Fibroblast of lung (primary cell): ENCODE measurements at regions not wholly inside any gene's neighbourhood (a gene's known extent, or its start where the extent isn't known, plus 50 kb on each side); places are given as distances from the start of the nearest gene placed in this dataset.

ENCODE experiments used
- CTCF ChIP-seq, 2 donors: IDR thresholded peaks in 1 of 2; conservative IDR thresholded peaks in 1 of 2; 1 replicate in 1 of 2; 2 replicates in 1 of 2; pipeline ENCODE4 v1.5.1; 2011 to 2012; ENCODE audit warnings: low read length in 2 of 2, control low read depth in 1 of 2, inconsistent platforms in 1 of 2, low read depth in 1 of 2, mild to moderate bottlenecking in 1 of 2
- EZH2 ChIP-seq: IDR thresholded peaks from 2 replicates; pipeline ENCODE4 v1.5.1; 2012; ENCODE audit warnings: low read length, control low read depth, mild to moderate bottlenecking; ENCODE audit errors: missing control alignments

- TF ChIP-seq CTCF (conservative IDR thresholded peaks at IDR 0.05 in 1 of 2, IDR thresholded peaks at IDR 0.05 in 1 of 2; ENCODE audit: low read depth in 1 of 2, low read length in 2 of 2) (no peak), EZH2 (no peak)
Measured at GRCh38 chr11:98495601-98496000, 525.1 kb upstream of the CNTN5 start.
